K562 (cell line): ENCODE measurements at regions not wholly inside any gene's neighbourhood (a gene's known extent, or its start where the extent isn't known, plus 50 kb on each side); places are given as distances from the start of the nearest gene placed in this dataset.

Source experiments
- ATAC-seq: fragments of 200-7000 bp; cut with Tn5 transposase; 3 replicates; pipeline ENCODE4 v1.9.1; 2020; ENCODE audit warnings: moderate library complexity
- BruUV-seq: library from RNA; stranded (reverse); fragments of 400-500 nt; replicated peaks from 2 replicates; lab custom pipeline; 2021; lab: Mats Ljungman, UMichigan
- CTCF ChIA-PET: fragments of 300-600 bp; formaldehyde crosslinking; extraction: SDS; loops from one replicate; lab custom pipeline; 2021; ENCODE audit warnings: low intra/inter-chr PET ratio; lab: Yijun Ruan, JAX
- POLR2A ChIA-PET: fragments of 300-600, 350-650 bp; sonication (Branson Sonifier 250); formaldehyde crosslinking; extraction: SDS; loops from one replicate; lab custom pipeline; 2021; ENCODE audit warnings: antibody characterized with exemption, inconsistent platforms; lab: Yijun Ruan, JAX
- DNase-seq, 4 experiments: peaks; one replicate each; pipeline versions ENCODE4 v3.0.0 to v3.0.0-alpha.2; 2011 to 2018; ENCODE audit warnings: low spot score in 3 of 4, mixed read lengths in 3 of 4; ENCODE audit errors: extremely low read depth in 1 of 4
- FAIRE-seq: peaks from 2 replicates; lab custom pipeline; 2011; peaks lifted over from hg19 to GRCh38; lab: Jason Lieb, UNC
- H2AFZ ChIP-seq: 2 replicates; pipeline ENCODE4 v1.6.0; 2011; ENCODE audit warnings: low read depth, low read length, control low read depth, inconsistent platforms
- H3K27ac ChIP-seq: fragments of 200-600 bp; 3 replicates; pipeline ENCODE4 v1.8.0; 2011; ENCODE audit warnings: low read depth, mild to moderate bottlenecking, control low read depth, inconsistent platforms, low read length, moderate library complexity, mixed read lengths; ENCODE audit errors: extremely low read depth
- H3K27me3 ChIP-seq, 2 experiments: fragments of 300-600 bp in 1 of 2; 2 replicates in 1 of 2; 3 replicates in 1 of 2; pipeline versions ENCODE4 v1.6.0 to v1.8.0; 2011; ENCODE audit warnings: inconsistent platforms in 2 of 2, low read length in 2 of 2, mild to moderate bottlenecking in 1 of 2, mixed read lengths in 1 of 2, moderate library complexity in 1 of 2; ENCODE audit not compliant: control insufficient read depth in 2 of 2, insufficient read depth in 2 of 2
- H3K36me3 ChIP-seq: fragments of 300-600 bp; 3 replicates; pipeline ENCODE4 v1.8.0; 2011; ENCODE audit warnings: mild to moderate bottlenecking, low read length, inconsistent platforms; ENCODE audit not compliant: control insufficient read depth, insufficient read depth
- H3K4me1 ChIP-seq, 2 experiments: fragments of 200-600 bp in 1 of 2; replicated peaks in 1 of 2; 2 replicates in 1 of 2; 3 replicates in 1 of 2; pipeline versions ENCODE4 v1.5.1 to v1.8.0; 2011; ENCODE audit warnings: inconsistent platforms in 2 of 2, low read length in 2 of 2, mild to moderate bottlenecking in 1 of 2, mixed read lengths in 1 of 2, moderate library complexity in 1 of 2; ENCODE audit not compliant: control insufficient read depth in 2 of 2, insufficient read depth in 2 of 2
- H3K4me2 ChIP-seq: 2 replicates; pipeline ENCODE4 v1.6.1; 2011; ENCODE audit warnings: low read length, control low read depth, inconsistent platforms, mixed read lengths; ENCODE audit not compliant: insufficient read depth
- H3K4me3 ChIP-seq: fragments of 200-600 bp; sonication (generic), shearing (Covaris generic); 2 replicates; pipeline ENCODE4 v1.5.1; 2016; ENCODE audit warnings: control low read depth, inconsistent platforms
- H3K79me2 ChIP-seq: fragments of 200-600 bp; 3 replicates; pipeline ENCODE4 v1.8.0; 2011; ENCODE audit warnings: low read length, inconsistent platforms; ENCODE audit not compliant: control insufficient read depth, insufficient read depth
- H3K9ac ChIP-seq, 2 experiments: 2 replicates each; pipeline versions ENCODE4 v1.6.0 to v1.6.1; 2011; ENCODE audit warnings: low read depth in 2 of 2, low read length in 2 of 2, control low read depth in 1 of 2, inconsistent platforms in 1 of 2, mild to moderate bottlenecking in 1 of 2, mixed read lengths in 1 of 2; ENCODE audit not compliant: insufficient read depth in 1 of 2
- H3K9me1 ChIP-seq: one replicate; pipeline ENCODE4 v1.6.0; 2011; ENCODE audit warnings: inconsistent platforms, mild to moderate bottlenecking, low read length, moderate library complexity; ENCODE audit not compliant: control insufficient read depth, insufficient read depth
- H3K9me3 ChIP-seq: replicated peaks from 2 replicates; pipeline ENCODE4 v1.5.1; 2011; ENCODE audit warnings: low read depth, low read length, inconsistent platforms; ENCODE audit not compliant: control insufficient read depth, insufficient read depth
- H4K20me1 ChIP-seq: replicated peaks from 2 replicates; pipeline ENCODE4 v1.6.1; 2011; ENCODE audit warnings: low read length, inconsistent platforms, mixed read lengths; ENCODE audit not compliant: control insufficient read depth, insufficient read depth
- BRF2 ChIP-seq: IDR thresholded peaks from 3 replicates; pipeline ENCODE4 v1.6.1; 2011; ENCODE audit warnings: borderline replicate concordance, mild to moderate bottlenecking; ENCODE audit not compliant: insufficient read length, insufficient read depth
- CREM ChIP-seq: IDR thresholded peaks from 2 replicates; pipeline ENCODE4 v1.6.1; 2014; ENCODE audit warnings: antibody characterized with exemption, low read depth
- E4F1 ChIP-seq: fragments of 250-450 bp; sonication (Bioruptor Pico); IDR thresholded peaks from 2 replicates; pipeline ENCODE4 v1.5.0; 2021; ENCODE audit warnings: mild to moderate bottlenecking, borderline replicate concordance
- GTF3C2 ChIP-seq: IDR thresholded peaks from 3 replicates; pipeline ENCODE4 v1.6.1; 2011; ENCODE audit warnings: borderline replicate concordance, mild to moderate bottlenecking, moderate library complexity; ENCODE audit not compliant: insufficient read length; ENCODE audit errors: extremely low read depth
- HIVEP1 ChIP-seq: fragments of 250-450 bp; sonication (Bioruptor Pico); IDR thresholded peaks from 2 replicates; pipeline ENCODE4 v1.4.0; 2020; ENCODE audit warnings: mild to moderate bottlenecking
- PBX2 ChIP-seq, 2 experiments: IDR thresholded peaks in 1 of 2; conservative IDR thresholded peaks in 1 of 2; 2 replicates each; pipeline ENCODE4 v1.6.1; 2016; ENCODE audit warnings: low read depth in 2 of 2, mild to moderate bottlenecking in 1 of 2, missing compliant biosample characterization in 1 of 2, missing genetic modification characterization in 1 of 2, moderate library complexity in 1 of 2
- RBM25 ChIP-seq: fragments of 200-400 bp; formaldehyde crosslinking; IDR thresholded peaks from 2 replicates; pipeline ENCODE4 v1.6.1; 2018; ENCODE audit warnings: low read length, low read depth, moderate library complexity; ENCODE audit not compliant: severe bottlenecking
- SNIP1 ChIP-seq: fragments of 450-650 bp; IDR thresholded peaks from 2 replicates; pipeline ENCODE4 v1.7.1; 2017; ENCODE audit warnings: low read depth, mild to moderate bottlenecking
- ZNF263 ChIP-seq: sonication (generic); formaldehyde crosslinking; IDR thresholded peaks from 2 replicates; pipeline ENCODE4 v1.8.0; 2022; ENCODE audit warnings: mild to moderate bottlenecking, missing genetic modification reagents, borderline replicate concordance
- ZNF41 ChIP-seq: fragments of 250-450 bp; sonication (Bioruptor Pico); conservative IDR thresholded peaks from 2 replicates; pipeline ENCODE4 v1.4.0; 2020; ENCODE audit warnings: mild to moderate bottlenecking
- ZNF785 ChIP-seq: fragments of 250-450 bp; sonication (Bioruptor Pico); IDR thresholded peaks from 2 replicates; pipeline ENCODE4 v1.4.0; 2020; ENCODE audit warnings: mild to moderate bottlenecking
- WGBS: fragments of 100-300 bp; shearing (Covaris generic); methylation state at CpG from one replicate; pipeline ENCODE4 v1.1.6; 2016; ENCODE audit warnings: low coverage, mixed read lengths; ENCODE audit not compliant: insufficient coverage; ENCODE audit errors: missing lambda C conversion rate; 5-methylcytosine and 5-hydroxymethylcytosine counted together
- in situ Hi-C: fragments of 300-500 bp; cut with MboI; formaldehyde crosslinking; loops from 4 replicates; pipeline ENCODE4 v1.15.0; 2018; ENCODE audit warnings: inconsistent platforms, mixed read lengths
- intact Hi-C: fragments of 100-400 bp; cut with micrococcal nuclease; formaldehyde crosslinking; loops from 2 replicates; pipeline ENCODE4 v1.14.2; 2022

- ChIA-PET POLR2A (interaction anchor here (0.6 to 1.2 kb wide), 2 partner anchors 9 to 1887 kb away, joined by 3 read pairs; no protein-coding TSS in a partner anchor), CTCF (no interaction called here)
- WGBS: 80% methylated on average over 1 of the region's 1 CpG
- TF ChIP-seq CREM (no peak), GTF3C2 (no peak), SNIP1 (no peak), ZNF263 (CRISPR knock-in tag) (no peak), E4F1 (CRISPR knock-in tag) (no peak), RBM25 (no peak), BRF2 (no peak), PBX2 (CRISPR knock-in tag; IDR thresholded peaks at IDR 0.05; ENCODE audit: low read depth) (no peak), PBX2 (tag; conservative IDR thresholded peaks at IDR 0.05; ENCODE audit: low read depth) (no peak), ZNF785 (no peak), ZNF41 (no peak), HIVEP1 (CRISPR knock-in tag) (no peak)
These were observed 89.0 kb upstream of the PRPS1L1 start for GRCh38 chr7:18116661-18117060.

More at GRCh38 chr7:18116661-18117060, 89.0 kb upstream of the PRPS1L1 start:
- Histone ChIP-seq H3K4me1 (no peaks in the 10 kb centered on the region), H3K9me1 (no peaks in the 10 kb centered on the region), H3K79me2 (no peaks in the 10 kb centered on the region), H3K36me3 (no peaks in the 10 kb centered on the region), H4K20me1 (no peaks in the 10 kb centered on the region), H3K27ac (no peak overlapping the region), H3K9ac (no peak overlapping the region), H3K4me3 (no peak overlapping the region), H2AFZ (no peak overlapping the region), H3K9me3 (no peaks in the 10 kb centered on the region), H3K27me3 (no peaks in the 10 kb centered on the region), H3K4me2 (no peak overlapping the region)
- no peak for ATAC-seq
- no TSS peak for BruUV-seq
- FAIRE-seq: no peak
- no peak for DNase-seq
- in situ Hi-C loops (no loop called here), intact Hi-C loops (no loop called here)
